CD4-positive, alpha-beta T cell treated with Interferon alpha-2 for 1 hour (primary cell): ENCODE measurements at regions not wholly inside any gene's neighbourhood (a gene's known extent, or its start where the extent isn't known, plus 50 kb on each side); places are given as distances from the start of the nearest gene placed in this dataset.

Source experiments
- DNase-seq, 2 donors: peaks; one replicate each; pipeline ENCODE4 v3.0.0-alpha.2; 2020 to 2022

DNA sequence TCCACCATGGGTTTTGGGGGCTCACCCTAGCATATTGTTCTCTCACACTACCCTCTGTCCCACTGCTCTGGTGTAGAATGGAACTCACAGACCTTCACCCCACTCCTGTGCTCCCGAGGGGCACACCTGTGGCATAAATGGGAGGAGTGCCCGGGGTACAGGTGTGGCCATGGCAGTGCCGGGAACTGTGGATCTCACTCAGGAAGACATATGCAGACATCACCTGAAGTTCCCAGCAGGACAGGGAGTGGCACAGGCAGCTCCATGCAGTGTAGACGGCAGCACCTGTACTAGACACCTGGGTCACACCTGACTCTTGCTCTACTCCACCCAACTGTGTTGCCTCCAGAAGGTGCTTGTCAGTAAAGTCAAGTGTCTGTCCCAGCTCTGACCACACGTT is 57.6 kb upstream of the MRPS22 start:
- no peak for DNase-seq

DNA sequence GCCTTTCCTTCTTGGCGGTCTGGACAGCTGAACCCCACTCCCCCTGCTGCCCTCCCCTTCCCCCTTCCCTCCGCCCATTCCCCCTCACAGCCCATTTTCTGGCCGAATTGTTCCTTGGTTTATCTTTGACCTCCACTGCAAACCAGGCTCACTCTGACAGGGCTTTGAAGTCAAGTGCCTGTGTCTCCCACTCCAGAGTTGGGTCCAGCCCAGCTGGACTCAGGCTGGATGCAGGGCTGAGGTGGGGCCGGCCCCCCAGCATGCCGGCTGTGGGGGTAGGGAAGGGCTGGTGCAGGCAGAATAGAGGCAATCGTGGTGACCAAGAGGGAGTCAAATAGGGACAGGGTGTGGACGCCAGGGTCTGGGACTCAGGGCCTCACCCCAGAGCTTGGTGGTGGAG is 57.0 kb upstream of the MRPS22 start:
- DNase-seq, result no peak

DNA sequence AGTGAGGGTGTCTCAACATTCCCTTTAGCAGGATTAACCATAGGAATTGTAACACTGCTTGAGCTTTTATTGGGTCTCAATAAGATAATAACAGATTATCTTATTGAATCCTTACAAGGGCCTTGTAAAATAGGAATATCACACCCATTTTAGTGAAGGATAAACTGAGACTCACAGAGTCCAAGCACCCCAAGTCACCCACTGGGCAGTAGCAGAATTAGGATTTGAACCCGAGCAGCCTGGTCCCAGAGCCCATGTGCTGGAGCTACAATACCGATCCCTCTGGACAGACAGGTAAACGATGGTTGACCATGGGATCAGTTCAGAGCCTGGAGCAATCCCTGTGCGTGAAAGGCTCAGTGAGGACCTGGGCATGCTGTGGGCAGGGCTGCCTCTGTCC is 56.3 kb upstream of the MRPS22 start:
- DNase-seq, result no peak

DNA sequence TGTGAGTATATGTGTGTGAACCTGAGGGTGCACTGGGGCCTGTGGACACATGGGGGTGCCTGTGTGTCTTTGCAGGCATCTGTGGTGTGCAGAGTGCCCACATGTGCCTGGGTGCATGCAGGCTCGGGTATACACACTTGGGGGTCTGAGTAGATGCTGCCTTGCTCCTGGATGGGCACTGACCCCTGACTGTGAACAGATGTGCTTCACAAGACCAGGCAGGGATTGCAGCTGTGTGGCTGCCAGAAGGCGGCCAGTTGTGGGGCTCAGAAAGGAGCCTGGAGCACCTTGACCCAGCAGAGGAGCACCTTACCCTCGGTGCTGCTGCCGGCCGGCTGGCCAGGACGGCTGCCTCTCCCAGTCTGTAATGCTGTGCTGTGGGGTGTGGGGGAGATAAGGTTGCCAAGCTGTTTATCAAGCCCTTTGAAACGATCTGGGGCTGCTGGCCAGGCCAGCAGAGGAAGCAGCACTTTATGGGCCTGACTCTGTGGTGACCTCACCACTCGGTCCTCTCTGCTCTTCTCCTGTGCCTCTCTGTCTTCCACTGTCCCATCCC is 55.5 kb upstream of the MRPS22 start:
- DNase-seq, result no peak

DNA sequence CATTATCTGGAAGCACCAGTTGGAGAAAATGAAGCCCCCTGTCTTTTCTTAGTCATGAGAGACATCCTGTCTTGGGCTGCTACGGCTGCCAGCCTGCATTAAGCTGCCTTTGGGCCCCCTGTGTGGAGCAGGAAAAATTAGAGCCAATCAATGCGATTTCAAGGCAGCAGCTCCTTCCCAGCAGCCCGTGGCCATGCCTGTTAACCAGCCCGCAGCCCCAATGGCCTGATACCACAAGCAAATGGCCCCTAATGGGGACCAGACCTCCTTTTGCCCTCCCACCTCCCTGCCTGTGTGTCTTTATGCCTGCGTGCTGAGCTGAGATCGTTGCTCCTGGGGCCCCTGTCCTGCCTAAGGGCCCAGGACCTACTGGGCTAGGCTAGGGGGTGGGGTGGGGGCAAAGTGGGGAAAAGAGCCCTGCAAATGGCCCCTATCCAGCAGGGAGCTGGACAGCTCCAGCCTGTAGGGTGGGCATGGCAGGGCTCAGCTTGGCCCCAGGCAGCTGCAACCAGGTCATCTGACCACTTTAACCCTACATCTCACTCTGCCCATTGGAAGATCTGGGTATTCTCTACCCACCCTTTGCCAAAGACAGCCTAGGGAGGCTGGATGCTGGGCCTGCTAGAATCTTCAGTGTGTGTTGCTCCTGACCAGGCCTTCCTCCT is 53.8 kb upstream of the MRPS22 start:
- DNase-seq, result no peak

DNA sequence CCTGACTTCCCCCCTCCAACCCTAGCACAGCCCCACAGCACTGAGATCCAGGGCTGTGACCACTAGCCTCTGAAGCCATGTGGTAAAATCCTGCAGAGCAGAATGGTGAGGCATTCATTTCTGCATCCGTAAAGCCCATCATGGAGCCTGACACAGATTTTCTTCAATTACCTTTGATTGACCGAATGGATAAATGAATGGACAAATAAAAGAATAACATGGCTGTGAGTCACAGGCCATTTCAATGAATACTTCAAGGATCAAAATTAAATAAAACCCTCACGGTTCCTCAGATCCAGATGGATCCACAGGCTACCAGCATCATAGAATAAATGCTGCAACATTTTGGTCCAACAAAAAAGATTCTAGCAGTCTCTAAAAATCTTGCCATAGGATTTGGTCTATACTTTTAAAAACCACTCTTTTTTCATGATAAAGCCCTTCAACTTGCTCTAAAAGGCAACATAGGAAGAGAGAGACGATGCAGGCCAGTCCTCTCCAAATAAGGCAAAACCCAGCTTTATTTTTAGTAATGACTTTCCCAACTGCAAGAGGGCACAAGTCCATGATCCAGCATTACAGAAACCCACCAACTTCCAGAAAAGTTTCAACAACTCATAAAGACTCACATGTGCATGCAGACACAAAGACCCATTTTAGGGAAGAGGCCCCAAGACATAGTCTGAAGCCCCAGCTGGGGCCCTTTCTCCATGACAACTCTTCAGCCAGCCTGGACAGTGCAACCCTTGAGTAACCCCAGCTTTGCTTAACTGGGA is 52.4 kb upstream of the MRPS22 start:
- DNase-seq, result no peak

DNA sequence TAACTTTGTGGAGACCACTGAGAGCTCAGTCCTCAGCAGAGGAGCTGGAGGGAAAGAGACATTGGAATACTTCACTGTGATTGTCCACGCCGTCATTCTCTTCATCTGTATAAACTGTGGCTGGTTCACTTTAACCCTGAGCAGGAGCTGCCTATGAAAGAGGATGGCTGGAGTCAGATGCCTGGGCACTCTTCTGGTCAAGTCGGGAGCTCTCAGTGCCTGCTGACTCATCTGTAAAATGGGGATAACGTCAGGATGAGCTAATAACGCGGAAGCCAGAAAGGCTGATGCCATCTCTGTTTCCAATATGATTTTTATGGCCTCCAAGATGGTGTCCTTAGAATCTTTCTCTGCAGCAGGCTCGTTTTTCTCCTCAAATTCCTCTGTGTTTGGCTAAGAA is 51.6 kb upstream of the MRPS22 start:
- no peak for DNase-seq

DNA sequence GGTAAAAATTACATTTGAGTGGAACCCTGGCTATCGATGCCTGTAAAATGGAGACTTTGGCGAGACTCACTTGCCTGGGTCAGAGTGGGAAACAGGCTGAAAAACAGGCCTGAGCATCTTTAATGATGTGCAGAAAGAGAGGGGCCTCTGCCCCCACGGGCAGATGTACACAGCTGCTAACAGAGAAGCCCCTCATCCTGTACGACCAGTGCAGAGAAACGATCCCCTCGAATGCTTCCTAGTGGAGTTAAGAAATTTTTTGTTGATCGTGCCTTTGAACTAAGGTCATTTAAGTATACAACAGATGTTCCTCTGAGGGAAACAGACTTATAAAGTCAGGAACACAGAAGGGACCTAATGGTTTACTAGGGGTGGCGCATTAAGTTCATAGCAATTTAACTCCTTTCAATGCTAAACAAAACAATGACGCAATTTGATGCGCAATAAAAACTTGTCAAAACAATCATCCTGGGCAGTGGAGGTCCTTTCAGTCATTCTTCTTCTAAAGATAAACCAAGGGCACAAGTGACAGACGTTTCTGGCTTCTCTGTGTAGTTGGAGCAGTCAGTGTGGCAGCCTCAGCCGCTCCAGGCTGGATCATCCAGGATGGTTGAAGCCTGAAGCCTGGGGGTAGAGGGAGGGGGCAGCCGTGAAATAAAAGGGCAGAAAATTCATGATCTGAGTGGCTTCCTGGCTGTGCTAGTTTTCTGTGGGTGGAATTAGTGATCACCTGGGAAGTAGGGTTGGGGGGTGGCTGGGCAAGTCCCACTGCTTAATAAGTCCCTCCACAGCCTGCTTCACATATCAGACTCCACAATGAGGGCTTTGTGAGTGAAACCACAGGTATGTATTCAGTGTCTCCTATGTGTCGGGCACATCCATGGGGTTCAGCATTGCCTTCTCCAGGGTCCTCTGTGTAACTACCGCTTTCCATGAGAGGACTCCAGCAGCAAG is 50.8 kb upstream of the MRPS22 start:
- DNase-seq, result no peak

DNA sequence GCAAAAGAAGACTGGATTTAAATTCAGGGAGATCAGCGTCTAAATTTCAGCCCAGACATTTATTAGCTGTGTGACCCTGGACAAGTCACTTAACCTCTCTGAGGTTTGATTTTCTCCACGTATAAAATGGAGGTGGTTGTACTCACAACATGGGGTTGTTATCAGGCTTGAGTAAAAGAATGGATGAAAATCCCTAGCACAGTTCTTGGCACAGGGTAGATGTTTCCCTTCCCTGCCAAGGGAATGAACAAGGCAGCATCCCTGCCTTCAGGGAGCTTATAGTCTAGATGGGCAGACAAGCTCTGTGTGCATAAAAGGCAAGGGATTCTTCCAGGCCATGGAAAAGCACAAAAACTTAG is 50.2 kb upstream of the MRPS22 start:
- no peak for DNase-seq
